HEK293 (cell line): ENCODE measurements at regions not wholly inside any gene's neighbourhood (a gene's known extent, or its start where the extent isn't known, plus 50 kb on each side); places are given as distances from the start of the nearest gene placed in this dataset.

Source experiments
- TCF7L2 ChIP-seq: IDR thresholded peaks from 2 replicates; pipeline ENCODE4 v1.6.1; 2011; ENCODE audit warnings: low read depth, mild to moderate bottlenecking, inconsistent platforms, low read length, moderate library complexity, borderline replicate concordance
- ZBTB20 ChIP-seq: fragments of 450-650 bp; formaldehyde crosslinking; IDR thresholded peaks from 2 replicates; pipeline ENCODE4 v1.5.1; 2016; ENCODE audit warnings: missing biosample characterization, missing genetic modification characterization
- ZBTB8A ChIP-seq: fragments of 450-650 bp; formaldehyde crosslinking; IDR thresholded peaks from 2 replicates; pipeline ENCODE4 v1.5.1; 2016; ENCODE audit warnings: missing biosample characterization, missing genetic modification characterization
- ZNF138 ChIP-seq: fragments of 450-650 bp; formaldehyde crosslinking; IDR thresholded peaks from 2 replicates; pipeline ENCODE4 v1.5.1; 2016; ENCODE audit warnings: missing biosample characterization, missing genetic modification characterization, borderline replicate concordance
- ZNF16 ChIP-seq: fragments of 450-650 bp; formaldehyde crosslinking; IDR thresholded peaks from 2 replicates; pipeline ENCODE4 v1.5.1; 2016; ENCODE audit warnings: low read depth, missing biosample characterization, missing genetic modification characterization
- ZNF239 ChIP-seq: fragments of 450-650 bp; formaldehyde crosslinking; IDR thresholded peaks from 2 replicates; pipeline ENCODE4 v1.5.1; 2016; ENCODE audit warnings: missing biosample characterization, missing genetic modification characterization
- ZNF24 ChIP-seq: fragments of 450-650 bp; formaldehyde crosslinking; IDR thresholded peaks from 2 replicates; pipeline ENCODE4 v1.5.1; 2016; ENCODE audit warnings: missing biosample characterization, missing genetic modification characterization
- ZNF529 ChIP-seq: fragments of 450-650 bp; formaldehyde crosslinking; IDR thresholded peaks from 2 replicates; pipeline ENCODE4 v1.5.1; 2017; ENCODE audit warnings: missing genetic modification characterization, missing biosample characterization; ENCODE audit not compliant: insufficient replicate concordance
- ZNF677 ChIP-seq: fragments of 450-650 bp; IDR thresholded peaks from 2 replicates; pipeline ENCODE4 v1.5.0; 2018; ENCODE audit warnings: missing biosample characterization, mild to moderate bottlenecking, missing genetic modification characterization, moderate library complexity
- TF ChIP-seq, protein P1 (sequence below): fragments of 450-650 bp; formaldehyde crosslinking; IDR thresholded peaks from 2 replicates; pipeline ENCODE4 v1.5.1; 2016; ENCODE audit warnings: missing biosample characterization, missing genetic modification characterization
- TF ChIP-seq, protein P2 (sequence below): fragments of 450-650 bp; formaldehyde crosslinking; IDR thresholded peaks from 2 replicates; pipeline ENCODE4 v1.5.1; 2016; ENCODE audit warnings: missing biosample characterization, missing genetic modification characterization
- TF ChIP-seq, protein P3 (sequence below): fragments of 450-650 bp; formaldehyde crosslinking; IDR thresholded peaks from 2 replicates; pipeline ENCODE4 v1.5.1; 2016; ENCODE audit warnings: missing biosample characterization, missing genetic modification characterization

DNA sequence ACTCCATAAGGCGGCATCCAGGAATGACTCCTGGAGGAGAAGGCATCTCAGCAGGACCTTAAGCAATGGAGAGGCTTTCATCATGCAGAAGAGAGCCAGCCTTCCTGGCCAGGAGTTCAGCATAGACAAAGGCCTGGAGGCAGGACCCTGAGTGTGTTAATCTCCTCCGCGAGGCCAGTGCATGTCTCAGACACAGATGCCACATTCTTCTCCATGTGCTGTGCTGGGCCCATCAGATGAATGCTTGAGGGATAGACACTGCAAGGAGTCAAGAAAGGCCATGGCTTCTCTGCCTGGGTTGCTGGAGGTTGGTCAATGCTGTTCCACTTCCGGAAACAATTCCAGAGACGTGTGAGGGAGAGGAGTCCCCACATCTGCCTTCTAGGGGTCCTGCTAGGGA lies 147.5 kb downstream of the IRX5 start:
- TF ChIP-seq, protein P1, sequence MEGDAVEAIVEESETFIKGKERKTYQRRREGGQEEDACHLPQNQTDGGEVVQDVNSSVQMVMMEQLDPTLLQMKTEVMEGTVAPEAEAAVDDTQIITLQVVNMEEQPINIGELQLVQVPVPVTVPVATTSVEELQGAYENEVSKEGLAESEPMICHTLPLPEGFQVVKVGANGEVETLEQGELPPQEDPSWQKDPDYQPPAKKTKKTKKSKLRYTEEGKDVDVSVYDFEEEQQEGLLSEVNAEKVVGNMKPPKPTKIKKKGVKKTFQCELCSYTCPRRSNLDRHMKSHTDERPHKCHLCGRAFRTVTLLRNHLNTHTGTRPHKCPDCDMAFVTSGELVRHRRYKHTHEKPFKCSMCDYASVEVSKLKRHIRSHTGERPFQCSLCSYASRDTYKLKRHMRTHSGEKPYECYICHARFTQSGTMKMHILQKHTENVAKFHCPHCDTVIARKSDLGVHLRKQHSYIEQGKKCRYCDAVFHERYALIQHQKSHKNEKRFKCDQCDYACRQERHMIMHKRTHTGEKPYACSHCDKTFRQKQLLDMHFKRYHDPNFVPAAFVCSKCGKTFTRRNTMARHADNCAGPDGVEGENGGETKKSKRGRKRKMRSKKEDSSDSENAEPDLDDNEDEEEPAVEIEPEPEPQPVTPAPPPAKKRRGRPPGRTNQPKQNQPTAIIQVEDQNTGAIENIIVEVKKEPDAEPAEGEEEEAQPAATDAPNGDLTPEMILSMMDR (tag by site-specific recombination): no peak
- TF ChIP-seq ZNF24 (tag by site-specific recombination) (no peak), TCF7L2 (no peak), ZNF677 (tag by site-specific recombination) (no peak), ZNF138 (tag by site-specific recombination) (no peak), ZNF16 (tag by site-specific recombination) (no peak), ZNF529 (tag by site-specific recombination) (no peak), ZBTB20 (tag by site-specific recombination) (no peak), ZNF239 (tag by site-specific recombination) (no peak), ZBTB8A (tag by site-specific recombination) (no peak)
- TF ChIP-seq, protein P2, sequence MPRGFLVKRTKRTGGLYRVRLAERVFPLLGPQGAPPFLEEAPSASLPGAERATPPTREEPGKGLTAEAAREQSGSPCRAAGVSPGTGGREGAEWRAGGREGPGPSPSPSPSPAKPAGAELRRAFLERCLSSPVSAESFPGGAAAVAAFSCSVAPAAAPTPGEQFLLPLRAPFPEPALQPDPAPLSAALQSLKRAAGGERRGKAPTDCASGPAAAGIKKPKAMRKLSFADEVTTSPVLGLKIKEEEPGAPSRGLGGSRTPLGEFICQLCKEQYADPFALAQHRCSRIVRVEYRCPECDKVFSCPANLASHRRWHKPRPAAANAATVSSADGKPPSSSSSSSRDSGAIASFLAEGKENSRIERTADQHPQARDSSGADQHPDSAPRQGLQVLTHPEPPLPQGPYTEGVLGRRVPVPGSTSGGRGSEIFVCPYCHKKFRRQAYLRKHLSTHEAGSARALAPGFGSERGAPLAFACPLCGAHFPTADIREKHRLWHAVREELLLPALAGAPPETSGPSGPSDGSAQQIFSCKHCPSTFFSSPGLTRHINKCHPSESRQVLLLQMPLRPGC (tag by site-specific recombination): no peak
- TF ChIP-seq, protein P3, sequence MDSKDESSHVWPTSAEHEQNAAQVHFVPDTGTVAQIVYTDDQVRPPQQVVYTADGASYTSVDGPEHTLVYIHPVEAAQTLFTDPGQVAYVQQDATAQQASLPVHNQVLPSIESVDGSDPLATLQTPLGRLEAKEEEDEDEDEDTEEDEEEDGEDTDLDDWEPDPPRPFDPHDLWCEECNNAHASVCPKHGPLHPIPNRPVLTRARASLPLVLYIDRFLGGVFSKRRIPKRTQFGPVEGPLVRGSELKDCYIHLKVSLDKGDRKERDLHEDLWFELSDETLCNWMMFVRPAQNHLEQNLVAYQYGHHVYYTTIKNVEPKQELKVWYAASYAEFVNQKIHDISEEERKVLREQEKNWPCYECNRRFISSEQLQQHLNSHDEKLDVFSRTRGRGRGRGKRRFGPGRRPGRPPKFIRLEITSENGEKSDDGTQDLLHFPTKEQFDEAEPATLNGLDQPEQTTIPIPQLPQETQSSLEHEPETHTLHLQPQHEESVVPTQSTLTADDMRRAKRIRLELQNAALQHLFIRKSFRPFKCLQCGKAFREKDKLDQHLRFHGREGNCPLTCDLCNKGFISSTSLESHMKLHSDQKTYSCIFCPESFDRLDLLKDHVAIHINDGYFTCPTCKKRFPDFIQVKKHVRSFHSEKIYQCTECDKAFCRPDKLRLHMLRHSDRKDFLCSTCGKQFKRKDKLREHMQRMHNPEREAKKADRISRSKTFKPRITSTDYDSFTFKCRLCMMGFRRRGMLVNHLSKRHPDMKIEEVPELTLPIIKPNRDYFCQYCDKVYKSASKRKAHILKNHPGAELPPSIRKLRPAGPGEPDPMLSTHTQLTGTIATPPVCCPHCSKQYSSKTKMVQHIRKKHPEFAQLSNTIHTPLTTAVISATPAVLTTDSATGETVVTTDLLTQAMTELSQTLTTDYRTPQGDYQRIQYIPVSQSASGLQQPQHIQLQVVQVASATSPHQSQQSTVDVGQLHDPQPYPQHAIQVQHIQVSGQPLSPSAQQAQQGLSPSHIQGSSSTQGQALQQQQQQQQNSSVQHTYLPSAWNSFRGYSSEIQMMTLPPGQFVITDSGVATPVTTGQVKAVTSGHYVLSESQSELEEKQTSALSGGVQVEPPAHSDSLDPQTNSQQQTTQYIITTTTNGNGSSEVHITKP (tag by site-specific recombination): no peak
